ENCODE measurements at regions not wholly inside any gene's neighbourhood (a gene's known extent, or its start where the extent isn't known, plus 50 kb on each side); places are given as distances from the start of the nearest gene placed in this dataset.

- no peak for TF ChIP-seq CTCF (conservative IDR thresholded peaks at IDR 0.05)
- TF ChIP-seq ZFX (IDR thresholded peaks at IDR 0.05) = no peak
Observed at GRCh38 chr3:170707899-170708298, 122.0 kb upstream of the SLC7A14 start.
